Neural cell (in vitro differentiated cells): ENCODE measurements at regions not wholly inside any gene's neighbourhood (a gene's known extent, or its start where the extent isn't known, plus 50 kb on each side); places are given as distances from the start of the nearest gene placed in this dataset.
A peak's percentile ranks its signal among the peaks of the same experiment; 100 is the strongest.

Experiments used
- H2AFZ ChIP-seq: fragments of 200-600, 300-800 bp; sonication (generic), shearing (Covaris generic); 2 replicates; pipeline ENCODE4 v1.6.0; 2014; ENCODE audit warnings: low read depth, mild to moderate bottlenecking, antibody characterized with exemption, low read length, moderate library complexity
- H3F3A ChIP-seq: fragments of 200-600 bp; shearing (Covaris generic); 2 replicates; pipeline ENCODE4 v1.6.1; 2016; ENCODE audit warnings: mild to moderate bottlenecking, moderate library complexity, mixed read lengths, antibody characterized with exemption, low read length; ENCODE audit not compliant: insufficient read depth, poor library complexity, severe bottlenecking
- H3K27ac ChIP-seq: fragments of 200-600, 300-800 bp; sonication (generic), shearing (Covaris generic); 2 replicates; pipeline ENCODE4 v1.5.1; 2014; ENCODE audit warnings: mild to moderate bottlenecking, low read length, moderate library complexity
- H3K27me3 ChIP-seq: fragments of 300-800, 200-600 bp; sonication (generic), shearing (Covaris generic); 2 replicates; pipeline ENCODE4 v1.6.0; 2014; ENCODE audit warnings: mild to moderate bottlenecking, low read depth, low read length, moderate library complexity; ENCODE audit not compliant: insufficient read depth
- H3K36me3 ChIP-seq: fragments of 300-800, 200-600 bp; sonication (generic), shearing (Covaris generic); 2 replicates; pipeline ENCODE4 v1.5.1; 2014; ENCODE audit warnings: mild to moderate bottlenecking, antibody characterized with exemption, low read length, moderate library complexity; ENCODE audit not compliant: insufficient read depth
- H3K4me2 ChIP-seq: fragments of 300-800, 200-600 bp; sonication (generic), shearing (Covaris generic); 2 replicates; pipeline ENCODE4 v1.6.0; 2014; ENCODE audit warnings: mild to moderate bottlenecking, low read length
- H3K4me3 ChIP-seq: fragments of 300-800, 200-600 bp; sonication (generic), shearing (Covaris generic); 2 replicates; pipeline ENCODE4 v1.5.1; 2014; ENCODE audit warnings: mild to moderate bottlenecking, low read length, moderate library complexity
- H3K79me2 ChIP-seq: fragments of 200-600 bp; shearing (Covaris generic); replicated peaks from 2 replicates; pipeline ENCODE4 v1.6.0; 2014; ENCODE audit warnings: mild to moderate bottlenecking, low read length, moderate library complexity; ENCODE audit not compliant: insufficient read depth
- H3K9ac ChIP-seq: fragments of 300-800, 200-600 bp; sonication (generic), shearing (Covaris generic); 2 replicates; pipeline ENCODE4 v1.6.1; 2016; ENCODE audit warnings: mild to moderate bottlenecking, low read length, mixed read lengths
- H3K9me2 ChIP-seq: fragments of 200-600 bp; shearing (Covaris generic); 2 replicates; pipeline ENCODE4 v1.6.1; 2016; ENCODE audit warnings: mild to moderate bottlenecking, low read length, mixed read lengths; ENCODE audit not compliant: insufficient read depth
- H3K9me3 ChIP-seq: fragments of 200-600, 300-800 bp; sonication (generic), shearing (Covaris generic); 2 replicates; pipeline ENCODE4 v1.6.1; 2016; ENCODE audit warnings: mild to moderate bottlenecking, mixed run types, low read length, moderate library complexity, mixed read lengths
- H4K20me1 ChIP-seq: fragments of 200-600 bp; shearing (Covaris generic); 2 replicates; pipeline ENCODE4 v1.6.1; 2016; ENCODE audit warnings: mild to moderate bottlenecking, mixed run types; ENCODE audit not compliant: insufficient read depth
- CTCF ChIP-seq: fragments of 450-650 bp; IDR thresholded peaks from 2 replicates; pipeline ENCODE4 v1.5.1; 2014; ENCODE audit warnings: antibody characterized with exemption, mild to moderate bottlenecking, moderate library complexity; ENCODE audit not compliant: poor library complexity, severe bottlenecking
- EP300 ChIP-seq: fragments of 450-650 bp; conservative IDR thresholded peaks from 2 replicates; pipeline ENCODE4 v1.6.1; 2014; ENCODE audit warnings: antibody characterized with exemption, mild to moderate bottlenecking, moderate library complexity; ENCODE audit not compliant: poor library complexity, severe bottlenecking
- EZH2 ChIP-seq: fragments of 200-600, 300-800 bp; shearing (Covaris generic), sonication (generic); IDR thresholded peaks from 2 replicates; pipeline ENCODE4 v1.6.1; 2014; ENCODE audit warnings: antibody characterized with exemption, low read length, borderline replicate concordance, mild to moderate bottlenecking; ENCODE audit not compliant: insufficient read depth, poor library complexity, severe bottlenecking
- MXI1 ChIP-seq: fragments of 450-650 bp; conservative IDR thresholded peaks from 2 replicates; pipeline ENCODE4 v1.6.1; 2014; ENCODE audit warnings: antibody characterized with exemption, mild to moderate bottlenecking; ENCODE audit not compliant: poor library complexity, severe bottlenecking
- POLR2AphosphoS5 ChIP-seq: IDR thresholded peaks from 2 replicates; pipeline ENCODE4 v1.6.1; 2012
- RAD21 ChIP-seq: fragments of 450-650 bp; conservative IDR thresholded peaks from 2 replicates; pipeline ENCODE4 v1.6.1; 2014; ENCODE audit warnings: antibody characterized with exemption, mild to moderate bottlenecking, moderate library complexity
- REST ChIP-seq: IDR thresholded peaks from 2 replicates; pipeline ENCODE4 v1.6.1; 2012; ENCODE audit warnings: borderline replicate concordance
- SMC3 ChIP-seq: fragments of 450-650 bp; conservative IDR thresholded peaks from 2 replicates; pipeline ENCODE4 v1.6.1; 2014; ENCODE audit warnings: antibody characterized with exemption, mild to moderate bottlenecking, moderate library complexity; ENCODE audit not compliant: poor library complexity
- TAF1 ChIP-seq: IDR thresholded peaks from 2 replicates; pipeline ENCODE4 v1.6.1; 2012; ENCODE audit warnings: low read depth

- peak overlapping the region; percentile 74 for H3K27ac ChIP-seq
- TF ChIP-seq POLR2AphosphoS5, result peak; percentile 70
- no peak for TF ChIP-seq TAF1
- TF ChIP-seq EP300, result peak; percentile 91
- TF ChIP-seq REST, result no peak
- no peak for TF ChIP-seq EZH2
- TF ChIP-seq MXI1, result no peak
- TF ChIP-seq CTCF, result no peak
- TF ChIP-seq RAD21, result peak; percentile 31
- peak; percentile 23 for TF ChIP-seq SMC3
- no peaks in the 10 kb centered on the region for H3F3A ChIP-seq
- no peaks in the 10 kb centered on the region for H3K9me3 ChIP-seq
- H3K79me2 ChIP-seq, result no peaks in the 10 kb centered on the region
- H3K9ac ChIP-seq, result peak overlapping the region; percentile 39
- no peaks in the 10 kb centered on the region for H3K27me3 ChIP-seq
- H4K20me1 ChIP-seq, result no peaks in the 10 kb centered on the region
- H3K9me2 ChIP-seq, result no peaks in the 10 kb centered on the region
- peak overlapping the region; percentile 6 for H2AFZ ChIP-seq
- H3K4me3 ChIP-seq, result peak overlapping the region; percentile 20
- no peaks in the 10 kb centered on the region for H3K36me3 ChIP-seq
- no peak overlapping the region for H3K4me2 ChIP-seq
Observed at GRCh38 chr7:36790311-36790787, 66.1 kb upstream of the AOAH start.

DNA sequence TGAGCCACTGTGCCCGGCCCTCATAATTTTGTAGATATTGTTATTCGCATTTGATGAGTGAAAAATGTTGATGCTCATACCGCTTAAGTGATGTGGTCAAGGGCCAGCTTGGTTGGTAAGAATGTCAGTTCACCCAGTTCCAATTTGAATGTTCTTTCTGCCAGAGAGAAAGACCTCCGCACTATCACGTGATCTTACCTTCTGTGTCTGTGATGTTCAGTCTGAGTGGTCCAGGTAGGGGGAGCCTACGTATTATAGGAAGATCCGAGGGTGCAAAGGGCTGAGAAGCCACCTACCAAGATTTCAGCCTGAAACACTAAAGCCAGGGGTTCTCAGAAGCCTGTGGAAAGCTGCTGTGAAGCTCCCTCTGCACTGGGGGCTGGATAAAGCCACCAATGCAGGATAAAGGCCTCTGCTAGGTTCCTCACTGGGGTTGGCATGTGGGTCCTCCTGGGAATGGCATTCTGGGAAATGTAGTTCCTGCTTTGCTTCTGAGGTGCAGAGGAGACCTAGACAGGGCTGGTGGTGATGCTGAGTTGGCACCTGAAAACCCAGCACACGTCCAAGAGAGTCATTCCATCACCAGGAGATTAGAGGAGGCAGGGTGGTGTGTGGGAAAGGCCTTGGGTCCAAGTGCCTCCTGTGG, 64.7 kb upstream of the AOAH start:
- Histone ChIP-seq H3K27ac (peak overlapping the region; percentile 74), H3K9me2 (no peaks in the 10 kb centered on the region), H3K79me2 (no peaks in the 10 kb centered on the region), H3K27me3 (no peaks in the 10 kb centered on the region), H3K4me2 (no peak overlapping the region), H3K36me3 (no peaks in the 10 kb centered on the region), H2AFZ (no peak overlapping the region), H3F3A (no peaks in the 10 kb centered on the region), H3K9ac (no peak overlapping the region), H3K4me3 (no peak overlapping the region), H3K9me3 (no peaks in the 10 kb centered on the region), H4K20me1 (no peaks in the 10 kb centered on the region)
- TF ChIP-seq CTCF (no peak), SMC3 (no peak), RAD21 (no peak), EP300 (no peak), TAF1 (no peak), EZH2 (no peak), MXI1 (no peak), POLR2AphosphoS5 (no peak), REST (no peak)
